ENCODE measurements at regions not wholly inside any gene's neighbourhood (a gene's known extent, or its start where the extent isn't known, plus 50 kb on each side); places are given as distances from the start of the nearest gene placed in this dataset.
"Not testable (repeated sequence)": the region's sequence is repeated elsewhere in the genome, so short reads cannot be mapped to it uniquely, and the experiment has no call there.

DNA sequence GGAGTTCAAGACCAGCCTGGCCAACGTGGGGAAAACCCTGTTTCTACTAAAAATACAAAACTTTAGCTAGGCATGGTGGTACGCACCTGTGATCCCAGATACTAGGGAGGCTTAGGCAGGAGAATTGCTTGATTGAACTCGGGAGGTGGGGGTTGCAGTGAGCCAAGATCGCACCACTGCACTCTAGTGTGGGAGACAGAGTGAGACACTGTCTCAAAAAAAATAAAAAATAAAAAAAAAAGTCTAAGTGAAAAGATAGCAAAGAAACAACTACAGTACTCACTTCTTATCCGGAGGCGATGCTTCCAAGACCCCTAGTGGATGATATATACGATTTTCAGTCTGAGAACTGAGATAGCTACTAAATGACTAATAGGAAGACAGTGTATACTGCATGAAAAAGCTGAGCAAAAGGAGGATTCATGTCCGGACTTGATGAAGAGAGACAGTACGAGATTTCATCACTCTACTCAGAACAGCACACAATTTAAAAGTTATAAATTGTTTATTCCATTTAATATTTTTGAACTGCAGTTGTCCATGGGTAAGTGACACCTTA lies 138.7 kb upstream of the GOLGA6L6 start:
- DNase-seq = not testable (repeated sequence)

DNA sequence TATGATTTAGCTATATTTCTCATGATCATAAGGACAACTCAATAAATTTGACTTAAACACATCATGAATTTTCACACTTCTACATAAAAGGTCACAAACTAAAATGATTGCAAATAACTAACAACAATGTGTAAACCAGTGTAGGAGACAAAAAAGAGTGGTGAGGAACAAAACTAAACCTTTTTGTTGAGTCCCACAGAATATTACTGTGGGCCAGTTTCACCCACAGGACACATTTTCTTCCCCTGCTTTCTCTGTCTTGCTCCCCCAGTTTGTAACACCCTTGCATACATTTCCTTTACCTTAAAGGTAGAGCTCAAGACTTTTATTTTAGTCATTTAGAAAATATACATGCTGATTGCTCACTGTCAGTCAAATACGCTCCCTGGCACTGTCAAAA lies 130.9 kb upstream of the GOLGA6L6 start:
- DNase-seq = no peak

- DNase-seq = no peak
These were observed 130.1 kb upstream of the GOLGA6L6 start for GRCh38 chr15:20671675-20672074.

DNA sequence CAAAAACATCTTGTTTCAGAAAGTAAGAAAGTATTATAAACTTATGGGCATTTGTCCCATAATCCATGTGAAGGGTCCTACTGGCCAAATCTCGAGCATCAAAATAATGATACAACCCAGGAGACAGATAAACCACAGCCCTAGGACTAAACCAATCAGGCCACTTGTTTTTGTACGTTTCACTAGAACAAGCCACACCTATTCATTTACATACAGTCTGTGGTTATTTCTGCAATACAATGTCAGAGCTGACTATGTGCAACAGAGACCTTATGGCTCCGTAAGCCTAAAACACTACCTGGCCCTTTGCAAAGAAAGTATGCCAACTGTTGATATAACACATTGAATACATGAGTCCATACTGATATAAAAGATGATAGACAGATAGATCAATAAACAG lies 124.8 kb upstream of the GOLGA6L6 start:
- DNase-seq = not testable (repeated sequence)

GRCh38 chr15:20665653-20666052 lies 124.1 kb upstream of the GOLGA6L6 start:
- no peak for DNase-seq

GRCh38 chr15:20659265-20659664 lies 117.7 kb upstream of the GOLGA6L6 start:
- DNase-seq = no peak

GRCh38 chr15:20658024-20658423 lies 116.4 kb upstream of the GOLGA6L6 start:
- no peak for DNase-seq

DNA sequence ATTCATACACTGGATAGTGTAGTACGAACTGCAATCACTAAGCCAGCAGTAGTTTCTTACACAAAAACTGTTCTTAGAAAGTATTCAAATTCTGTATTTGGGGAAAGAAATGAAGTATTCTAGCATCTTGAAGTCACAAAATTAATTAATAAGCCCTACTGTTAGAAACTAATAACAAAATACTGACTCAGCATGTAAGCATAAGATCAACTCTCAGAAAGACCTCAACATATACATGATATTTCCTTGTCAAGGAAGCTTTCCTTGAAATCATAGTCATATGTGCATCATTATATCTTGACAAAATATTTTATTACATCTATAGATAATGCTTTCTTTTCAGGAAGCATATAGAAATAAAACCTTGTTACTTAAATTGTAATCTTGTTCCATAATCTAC lies 115.5 kb upstream of the GOLGA6L6 start:
- DNase-seq = no peak

DNA sequence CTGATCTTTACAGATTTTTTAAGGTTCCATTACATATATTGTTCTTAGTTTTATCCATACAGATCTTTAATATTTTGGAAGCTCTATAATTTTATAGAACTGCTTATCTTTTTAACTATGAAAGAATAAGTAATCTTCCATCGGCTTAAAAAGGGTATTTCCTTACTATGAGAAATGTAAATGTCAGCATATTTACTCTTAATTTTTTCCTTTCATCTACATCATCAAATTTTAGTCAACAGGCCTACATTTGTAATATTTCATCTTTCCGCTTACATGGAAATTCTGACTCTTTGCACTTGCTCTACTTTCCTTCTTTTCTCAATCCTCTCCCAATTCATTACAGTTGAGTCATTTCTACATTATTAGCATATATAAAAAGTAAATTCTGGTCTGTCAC lies 111.3 kb upstream of the GOLGA6L6 start:
- no peak for DNase-seq

GRCh38 chr15:20648402-20648975 lies 106.9 kb upstream of the GOLGA6L6 start:
- not testable (repeated sequence) for DNase-seq

DNA sequence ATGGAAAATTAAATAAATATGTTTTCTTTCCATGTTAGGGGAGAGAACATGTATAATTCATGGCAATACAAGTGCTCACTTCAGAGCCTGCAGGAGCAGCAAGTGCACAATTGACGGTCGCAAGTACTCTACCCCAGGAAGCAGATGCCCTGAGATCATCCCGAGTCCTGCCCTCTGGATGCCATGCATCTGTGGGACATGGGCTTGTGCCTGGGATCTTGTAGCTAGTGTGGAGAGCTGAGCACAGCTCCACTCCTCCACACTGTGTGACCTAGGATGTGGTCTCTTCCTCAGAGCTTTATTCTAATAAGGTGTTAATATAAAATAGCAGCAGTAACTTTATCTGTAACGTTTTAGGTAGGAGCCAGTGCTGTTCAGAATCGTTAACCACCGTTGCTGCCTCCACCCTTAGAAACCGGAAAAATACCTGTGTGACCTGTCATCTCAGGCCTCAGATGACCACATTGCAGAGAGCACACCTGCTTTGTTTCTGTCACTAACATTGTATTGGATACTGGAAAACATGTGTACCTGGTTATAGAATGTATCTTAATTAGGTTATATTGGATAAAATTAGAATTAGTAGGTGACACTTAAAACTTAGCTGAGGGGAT lies 105.0 kb upstream of the GOLGA6L6 start:
- DNase-seq = no peak

DNA sequence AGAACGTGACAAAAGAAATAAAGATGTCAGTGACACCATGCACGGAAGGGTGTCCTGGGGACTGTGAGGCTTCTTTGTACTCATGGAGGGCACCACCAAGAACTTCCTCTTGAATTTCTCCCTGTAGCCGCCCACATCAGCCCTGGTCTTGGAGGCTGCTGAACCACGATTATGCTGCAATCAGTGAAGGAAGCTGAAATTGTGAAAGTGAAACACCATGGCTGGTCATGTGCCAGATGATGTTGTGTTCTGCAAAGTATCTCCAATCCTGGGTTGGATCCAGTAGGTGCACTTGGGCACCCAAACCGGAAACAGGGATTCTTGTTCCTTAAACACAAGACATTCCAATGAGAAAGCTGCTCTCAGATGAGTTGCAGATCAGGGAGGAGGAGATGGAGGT lies 104.4 kb upstream of the GOLGA6L6 start:
- DNase-seq = peak; percentile 51

GRCh38 chr15:20644896-20645295 lies 103.3 kb upstream of the GOLGA6L6 start:
- no peak for DNase-seq

GRCh38 chr15:20643829-20644425 lies 102.3 kb upstream of the GOLGA6L6 start:
- no peak for DNase-seq

- DNase-seq = no peak
These were observed 101.6 kb upstream of the GOLGA6L6 start for GRCh38 chr15:20643024-20643770.

DNA sequence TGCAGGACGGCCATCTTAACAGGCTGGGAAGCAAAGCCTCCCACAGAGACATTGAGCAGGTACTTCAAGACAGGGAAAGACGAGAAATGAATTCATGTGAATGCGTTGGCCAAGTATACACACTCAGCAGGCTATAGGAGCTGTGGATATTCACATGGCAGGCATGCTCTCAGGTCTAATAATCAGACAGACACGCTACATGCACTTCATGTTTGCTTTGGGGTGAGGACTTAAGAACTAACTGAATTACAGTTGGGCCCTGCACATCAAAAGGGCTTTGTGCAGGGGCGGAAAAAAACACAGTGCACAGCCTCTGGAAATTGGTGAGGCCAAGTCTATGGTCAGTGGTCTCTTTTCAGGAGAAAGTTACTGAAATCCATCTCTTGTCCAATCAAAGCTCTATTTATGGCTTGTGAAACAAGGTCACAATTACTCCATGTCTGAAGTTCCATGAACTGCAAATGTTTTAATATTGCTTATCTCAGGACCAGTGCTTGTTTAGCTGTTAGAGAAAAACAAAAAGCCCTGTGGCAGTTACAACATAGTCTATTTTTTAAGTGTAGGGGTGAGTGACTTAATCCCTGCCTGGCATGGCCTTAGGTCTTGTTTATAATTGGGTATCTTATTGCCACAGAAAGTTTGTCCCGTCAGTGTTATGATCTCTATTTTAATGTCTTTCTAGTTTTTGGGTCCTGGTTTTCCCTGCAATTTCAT lies 100.6 kb upstream of the GOLGA6L6 start:
- DNase-seq = no peak

DNA sequence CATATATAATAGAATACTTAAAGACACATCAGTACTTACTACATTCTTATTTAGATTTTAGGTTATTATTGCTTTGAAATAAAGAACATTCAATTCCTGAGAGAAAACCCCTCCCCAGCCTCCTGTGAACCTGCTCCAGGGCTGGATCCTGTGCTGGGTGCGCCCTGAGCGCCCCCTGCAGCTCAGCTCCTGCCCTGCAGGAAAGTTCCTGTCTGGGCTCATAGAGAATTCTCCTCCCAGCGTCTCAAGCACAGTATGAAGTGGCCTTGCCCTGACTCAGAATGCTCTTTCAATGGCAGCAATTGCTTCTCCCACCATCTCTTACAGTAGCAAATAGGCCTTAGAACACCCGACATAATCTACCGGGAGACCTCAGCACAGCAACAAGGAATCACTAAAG lies 98.8 kb upstream of the GOLGA6L6 start:
- not testable (repeated sequence) for DNase-seq

DNA sequence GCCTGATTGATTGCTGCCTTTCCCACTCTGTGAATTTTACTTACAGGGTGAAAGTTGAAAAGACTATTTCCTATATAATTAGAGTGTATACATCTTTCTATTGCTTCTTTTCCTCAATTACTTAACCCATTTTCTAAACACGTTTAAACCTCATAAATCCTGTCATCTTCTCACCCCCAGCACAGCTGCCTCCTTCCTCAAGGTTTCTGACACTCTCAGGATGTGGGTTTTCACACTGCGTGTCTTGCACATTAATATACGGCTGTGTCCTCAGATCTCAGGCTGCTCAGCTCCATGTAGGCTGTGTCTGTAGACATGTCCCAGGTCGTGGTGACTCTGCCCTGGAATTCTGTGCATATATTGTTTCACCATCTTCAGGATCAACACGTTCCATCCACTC lies 97.6 kb upstream of the GOLGA6L6 start:
- DNase-seq = not testable (repeated sequence)

DNA sequence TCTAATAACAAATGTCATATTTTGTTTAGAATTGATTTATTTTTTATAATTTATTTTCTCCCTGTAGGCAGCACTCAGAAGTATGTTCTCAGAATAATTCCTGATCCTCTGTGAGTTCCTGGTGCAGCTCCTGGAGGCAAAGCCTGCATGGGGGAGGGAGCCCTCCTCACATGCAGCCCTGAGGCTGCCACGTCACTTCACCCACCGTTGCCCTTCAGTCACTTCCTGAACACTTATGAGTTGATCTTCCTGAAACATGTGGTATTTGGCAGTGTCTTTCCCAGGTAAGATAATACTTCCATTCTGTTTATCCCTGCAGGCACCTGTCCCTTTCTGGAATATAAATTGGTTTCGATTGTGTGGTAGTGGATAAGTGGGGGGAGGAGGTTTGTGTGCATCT lies 95.9 kb upstream of the GOLGA6L6 start:
- not testable (repeated sequence) for DNase-seq

GRCh38 chr15:20629526-20629925 lies 87.9 kb upstream of the GOLGA6L6 start:
- not testable (repeated sequence) for DNase-seq

- not testable (repeated sequence) for DNase-seq
These were observed 86.9 kb upstream of the GOLGA6L6 start for GRCh38 chr15:20628538-20628937.

- DNase-seq = not testable (repeated sequence)
These were observed 83.9 kb upstream of the GOLGA6L6 start for GRCh38 chr15:20625469-20625868.

DNA sequence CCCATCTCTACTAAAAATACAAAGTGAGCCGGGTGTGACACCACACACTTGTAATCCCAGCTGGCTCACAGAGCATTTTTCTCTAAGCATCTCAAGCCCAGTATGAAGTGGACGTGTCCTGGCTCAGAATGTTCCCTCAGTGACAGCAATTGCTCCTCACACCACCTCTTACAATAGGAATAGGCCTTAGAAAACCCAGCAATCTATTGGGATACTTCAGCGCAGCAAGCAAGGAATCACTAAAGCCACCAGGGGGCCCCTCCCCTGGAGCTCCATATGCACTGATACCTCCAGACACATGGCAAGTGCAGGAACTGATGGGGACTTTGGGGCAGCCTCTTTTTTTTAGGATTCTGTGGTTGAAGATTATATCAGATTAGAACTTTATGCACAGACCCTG lies 82.5 kb upstream of the GOLGA6L6 start:
- peak; percentile 33 for DNase-seq
